MM.1S (cell line): ENCODE measurements at regions not wholly inside any gene's neighbourhood (a gene's known extent, or its start where the extent isn't known, plus 50 kb on each side); places are given as distances from the start of the nearest gene placed in this dataset.

Experiments
- EZH2 ChIP-seq: fragments of 300-600 bp; sonication (generic); optimal IDR thresholded peaks from 2 replicates; pipeline ENCODE3; 2017; ENCODE audit warnings: low read depth, mild to moderate bottlenecking, antibody characterized with exemption, low read length, mixed read lengths
- EZH2phosphoT487 ChIP-seq: fragments of 300-600 bp; sonication (generic); IDR thresholded peaks from 2 replicates; pipeline ENCODE4 v1.6.1; 2018; ENCODE audit warnings: antibody characterized with exemption, low read length
- TF ChIP-seq, protein P1 (sequence below): fragments of 300-600 bp; sonication (generic); IDR thresholded peaks from 2 replicates; pipeline ENCODE4 v1.5.1; 2016; ENCODE audit warnings: antibody characterized with exemption, low read length, mixed read lengths

DNA sequence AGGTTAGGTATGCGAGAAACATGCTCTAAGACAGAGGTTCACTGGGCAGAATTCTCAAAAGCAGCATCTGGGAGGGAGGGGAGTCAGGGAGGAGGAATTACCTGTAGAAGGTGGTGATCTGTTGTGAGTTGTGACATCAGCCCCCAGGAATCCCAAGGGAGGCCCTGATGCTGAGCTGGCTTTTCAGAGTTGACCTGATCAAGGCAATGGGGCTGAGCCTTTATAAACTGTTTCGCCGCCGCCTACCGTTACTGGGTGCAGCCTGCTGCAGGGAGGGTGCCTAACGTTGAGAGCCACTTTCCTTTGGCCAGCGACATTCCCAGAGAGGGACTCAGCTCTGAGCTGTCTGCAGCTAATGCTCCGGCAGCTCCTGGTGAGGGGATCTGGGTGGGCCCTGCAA, 257.9 kb upstream of the TMEM132C start:
- TF ChIP-seq, protein P1, sequence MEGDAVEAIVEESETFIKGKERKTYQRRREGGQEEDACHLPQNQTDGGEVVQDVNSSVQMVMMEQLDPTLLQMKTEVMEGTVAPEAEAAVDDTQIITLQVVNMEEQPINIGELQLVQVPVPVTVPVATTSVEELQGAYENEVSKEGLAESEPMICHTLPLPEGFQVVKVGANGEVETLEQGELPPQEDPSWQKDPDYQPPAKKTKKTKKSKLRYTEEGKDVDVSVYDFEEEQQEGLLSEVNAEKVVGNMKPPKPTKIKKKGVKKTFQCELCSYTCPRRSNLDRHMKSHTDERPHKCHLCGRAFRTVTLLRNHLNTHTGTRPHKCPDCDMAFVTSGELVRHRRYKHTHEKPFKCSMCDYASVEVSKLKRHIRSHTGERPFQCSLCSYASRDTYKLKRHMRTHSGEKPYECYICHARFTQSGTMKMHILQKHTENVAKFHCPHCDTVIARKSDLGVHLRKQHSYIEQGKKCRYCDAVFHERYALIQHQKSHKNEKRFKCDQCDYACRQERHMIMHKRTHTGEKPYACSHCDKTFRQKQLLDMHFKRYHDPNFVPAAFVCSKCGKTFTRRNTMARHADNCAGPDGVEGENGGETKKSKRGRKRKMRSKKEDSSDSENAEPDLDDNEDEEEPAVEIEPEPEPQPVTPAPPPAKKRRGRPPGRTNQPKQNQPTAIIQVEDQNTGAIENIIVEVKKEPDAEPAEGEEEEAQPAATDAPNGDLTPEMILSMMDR = no peak
- no peak for TF ChIP-seq EZH2
- no peak for TF ChIP-seq EZH2phosphoT487
